ENCODE measurements at regions not wholly inside any gene's neighbourhood (a gene's known extent, or its start where the extent isn't known, plus 50 kb on each side); places are given as distances from the start of the nearest gene placed in this dataset.
"Not testable (repeated sequence)": the region's sequence is repeated elsewhere in the genome, so short reads cannot be mapped to it uniquely, and the experiment has no call there.

DNA sequence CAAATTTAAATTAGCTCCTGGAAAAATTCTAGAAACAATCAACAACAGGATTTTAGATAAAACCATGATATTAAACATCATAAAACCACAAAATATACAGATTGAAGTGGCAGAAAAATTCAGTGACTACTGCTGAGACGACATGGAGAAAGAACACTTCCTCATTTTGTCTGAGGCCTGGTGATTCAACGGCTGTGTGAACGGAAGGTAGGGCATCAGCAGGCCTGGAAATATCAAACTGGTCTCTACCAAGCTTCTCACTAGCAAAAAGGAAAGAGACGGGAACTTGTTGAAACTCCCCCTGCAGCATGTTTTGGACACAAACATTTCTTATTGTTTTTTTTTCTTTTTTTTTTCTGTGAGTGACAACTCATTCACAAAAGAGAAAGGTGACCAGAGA, 58.0 kb upstream of the AHI1 start:
- Histone ChIP-seq H3K4me3 (ENCODE audit: low read length) (no peak overlapping the region), H3F3A (ENCODE audit: low read length, unreplicated experiment) (no peaks in the 10 kb centered on the region), H3K36me3 (ENCODE audit: low read depth, low read length) (no peaks in the 10 kb centered on the region), H3K9me2 (replicated peaks; ENCODE audit: low read length) (no peaks in the 10 kb centered on the region), H3K4me2 (ENCODE audit: low read length) (no peak overlapping the region), H4K20me1 (ENCODE audit: low read length) (no peaks in the 10 kb centered on the region), H3K4me1 (ENCODE audit: insufficient read depth, low read length) (no peaks in the 10 kb centered on the region), H3K79me2 (ENCODE audit: low read length) (no peaks in the 10 kb centered on the region), H3K9me3 (ENCODE audit: low read length) (no peaks in the 10 kb centered on the region), H3K27ac (ENCODE audit: low read length) (no peak overlapping the region), H3K9ac (ENCODE audit: low read length) (no peak overlapping the region), H2AFZ (ENCODE audit: low read length) (no peak overlapping the region), H3K27me3 (ENCODE audit: low read length) (no peaks in the 10 kb centered on the region)
- ATAC-seq (no peak), DNase-seq (no peak)
- intact Hi-C loops (cut with micrococcal nuclease) = no loop called here
- TF ChIP-seq EZH2 (IDR thresholded peaks at IDR 0.05; ENCODE audit: low read length, unreplicated experiment) = no peak
- no TSS peak for BruUV-seq (replicated peaks)
- ChIA-PET POLR2A (ENCODE audit: unreplicated experiment) (no interaction called here), CTCF (no interaction called here)

DNA sequence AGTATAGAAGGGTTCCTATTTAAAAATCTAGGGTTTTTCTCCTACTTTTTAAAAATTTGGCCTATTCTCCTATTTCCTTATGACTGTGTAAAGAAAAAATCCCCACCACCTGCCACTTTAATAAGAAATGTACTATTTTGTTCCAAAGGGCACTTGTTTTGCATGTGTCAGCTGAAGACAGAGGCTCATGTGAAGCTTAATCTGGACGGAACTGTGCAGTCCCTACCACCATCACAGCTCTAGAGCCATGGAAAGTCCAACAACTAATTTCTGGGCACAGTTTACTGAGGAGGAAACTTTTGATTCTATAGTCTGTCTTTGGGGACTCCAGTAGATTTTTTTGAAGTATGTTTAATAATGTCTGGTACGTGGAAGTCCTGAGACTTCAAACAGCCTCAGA, 60.0 kb upstream of the AHI1 start:
- no peak overlapping the region for H3K9ac ChIP-seq (ENCODE audit: low read length)
- no TSS peak for BruUV-seq (replicated peaks)
- no peaks in the 10 kb centered on the region for H4K20me1 ChIP-seq (ENCODE audit: low read length)
- ATAC-seq (no peak), DNase-seq (no peak)
- no peak overlapping the region for H3K4me2 ChIP-seq (ENCODE audit: low read length)
- TF ChIP-seq, protein P1, sequence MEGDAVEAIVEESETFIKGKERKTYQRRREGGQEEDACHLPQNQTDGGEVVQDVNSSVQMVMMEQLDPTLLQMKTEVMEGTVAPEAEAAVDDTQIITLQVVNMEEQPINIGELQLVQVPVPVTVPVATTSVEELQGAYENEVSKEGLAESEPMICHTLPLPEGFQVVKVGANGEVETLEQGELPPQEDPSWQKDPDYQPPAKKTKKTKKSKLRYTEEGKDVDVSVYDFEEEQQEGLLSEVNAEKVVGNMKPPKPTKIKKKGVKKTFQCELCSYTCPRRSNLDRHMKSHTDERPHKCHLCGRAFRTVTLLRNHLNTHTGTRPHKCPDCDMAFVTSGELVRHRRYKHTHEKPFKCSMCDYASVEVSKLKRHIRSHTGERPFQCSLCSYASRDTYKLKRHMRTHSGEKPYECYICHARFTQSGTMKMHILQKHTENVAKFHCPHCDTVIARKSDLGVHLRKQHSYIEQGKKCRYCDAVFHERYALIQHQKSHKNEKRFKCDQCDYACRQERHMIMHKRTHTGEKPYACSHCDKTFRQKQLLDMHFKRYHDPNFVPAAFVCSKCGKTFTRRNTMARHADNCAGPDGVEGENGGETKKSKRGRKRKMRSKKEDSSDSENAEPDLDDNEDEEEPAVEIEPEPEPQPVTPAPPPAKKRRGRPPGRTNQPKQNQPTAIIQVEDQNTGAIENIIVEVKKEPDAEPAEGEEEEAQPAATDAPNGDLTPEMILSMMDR (conservative IDR thresholded peaks at IDR 0.05; ENCODE audit: low read depth, low read length) = no peak
- TF ChIP-seq EZH2phosphoT487 (IDR thresholded peaks at IDR 0.05; ENCODE audit: borderline replicate concordance, low read length) (no peak), EZH2 (IDR thresholded peaks at IDR 0.05; ENCODE audit: low read length, unreplicated experiment) (no peak)
- ChIA-PET CTCF (no interaction called here), POLR2A (ENCODE audit: unreplicated experiment) (no interaction called here)
- no peak overlapping the region for H2AFZ ChIP-seq (ENCODE audit: low read length)
- no peak overlapping the region for H3K27ac ChIP-seq (ENCODE audit: low read length)
- H3K36me3 ChIP-seq (ENCODE audit: low read depth, low read length) = no peaks in the 10 kb centered on the region
- no peaks in the 10 kb centered on the region for H3K9me2 ChIP-seq (replicated peaks; ENCODE audit: low read length)
- no peaks in the 10 kb centered on the region for H3K9me3 ChIP-seq (ENCODE audit: low read length)
- H3K4me3 ChIP-seq (ENCODE audit: low read length) = no peak overlapping the region
- no peaks in the 10 kb centered on the region for H3K79me2 ChIP-seq (ENCODE audit: low read length)
- intact Hi-C loops (cut with micrococcal nuclease) = no loop called here
- no peaks in the 10 kb centered on the region for H3F3A ChIP-seq (ENCODE audit: low read length, unreplicated experiment)
- no peaks in the 10 kb centered on the region for H3K4me1 ChIP-seq (ENCODE audit: insufficient read depth, low read length)
- no peaks in the 10 kb centered on the region for H3K27me3 ChIP-seq (ENCODE audit: low read length)

DNA sequence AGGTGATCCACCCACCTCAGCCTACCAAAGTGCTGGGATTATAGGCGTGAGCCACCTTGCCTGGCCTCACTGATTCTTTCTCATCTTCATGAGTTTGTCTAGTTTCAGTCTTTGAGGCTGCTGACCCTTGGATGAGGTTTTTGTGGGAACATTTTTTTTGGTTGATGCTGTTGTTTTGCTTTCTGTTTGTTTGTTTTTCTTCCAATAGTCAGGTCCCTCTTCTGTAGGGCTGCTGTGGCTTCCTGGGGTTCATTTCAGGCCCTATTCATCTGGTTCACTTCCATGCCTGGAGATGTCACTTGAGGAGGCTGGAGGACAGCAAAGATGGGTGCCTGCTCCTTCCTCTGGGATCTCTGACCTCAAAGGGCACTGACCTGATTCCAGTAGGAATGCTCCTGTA, 68.1 kb upstream of the AHI1 start:
- DNase-seq; BruUV-seq (replicated peaks): not testable (repeated sequence)

DNA sequence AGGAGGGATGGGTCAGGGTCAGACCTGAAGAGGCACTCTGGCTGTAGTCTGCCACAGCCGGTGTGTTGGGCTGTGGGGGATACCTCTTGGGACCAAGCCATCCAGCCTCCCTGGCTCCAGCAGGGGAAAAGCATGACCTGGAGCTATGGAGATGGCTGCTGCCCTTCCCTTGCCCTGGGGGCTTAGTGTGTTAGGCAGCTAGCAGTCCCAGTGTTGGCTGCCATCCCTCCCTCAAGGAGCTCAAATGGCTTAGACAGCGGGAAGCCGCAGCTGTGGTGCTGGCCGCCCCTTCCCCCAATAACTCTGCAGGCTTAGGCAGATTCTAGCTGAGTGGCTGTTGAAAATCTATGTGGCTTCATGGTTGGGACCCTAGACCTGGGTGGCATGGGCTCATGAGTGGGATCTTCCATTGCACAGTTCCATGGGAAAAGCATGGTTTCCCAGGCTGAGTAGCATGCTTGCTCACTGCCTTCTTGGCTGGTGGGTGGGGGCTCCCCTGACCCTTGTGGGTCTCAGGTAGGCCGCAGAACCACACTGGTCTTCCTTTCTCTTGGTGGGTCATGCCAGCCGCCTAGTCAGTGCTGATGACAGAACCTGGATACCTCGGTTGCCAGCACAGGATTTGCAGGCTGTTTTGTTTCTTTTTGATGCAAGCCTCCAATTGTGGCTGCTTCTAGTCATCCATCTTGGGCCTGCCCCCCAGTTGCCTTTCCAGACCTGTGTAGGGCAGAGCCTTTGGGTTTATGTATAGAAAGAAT, 69.0 kb upstream of the AHI1 start:
- BruUV-seq (replicated peaks) = no TSS peak
- H3K4me3 ChIP-seq (ENCODE audit: low read length) = no peak overlapping the region
- no peaks in the 10 kb centered on the region for H3K79me2 ChIP-seq (ENCODE audit: low read length)
- no peaks in the 10 kb centered on the region for H3K9me2 ChIP-seq (replicated peaks; ENCODE audit: low read length)
- no peak overlapping the region for H3K27ac ChIP-seq (ENCODE audit: low read length)
- TF ChIP-seq EZH2 (IDR thresholded peaks at IDR 0.05; ENCODE audit: low read length, unreplicated experiment) (no peak), EZH2phosphoT487 (IDR thresholded peaks at IDR 0.05; ENCODE audit: borderline replicate concordance, low read length) (no peak)
- TF ChIP-seq, protein P1 (conservative IDR thresholded peaks at IDR 0.05; ENCODE audit: low read depth, low read length) = no peak
- no peak for DNase-seq
- H3F3A ChIP-seq (ENCODE audit: low read length, unreplicated experiment) = no peaks in the 10 kb centered on the region
- H3K9me3 ChIP-seq (ENCODE audit: low read length) = no peaks in the 10 kb centered on the region
- H3K4me2 ChIP-seq (ENCODE audit: low read length) = no peak overlapping the region
- H3K4me1 ChIP-seq (ENCODE audit: insufficient read depth, low read length) = no peaks in the 10 kb centered on the region
- H3K27me3 ChIP-seq (ENCODE audit: low read length) = no peaks in the 10 kb centered on the region
- POLR2A ChIA-PET (ENCODE audit: unreplicated experiment) = no interaction called here
- no peaks in the 10 kb centered on the region for H3K36me3 ChIP-seq (ENCODE audit: low read depth, low read length)
- no peak overlapping the region for H3K9ac ChIP-seq (ENCODE audit: low read length)
- no peaks in the 10 kb centered on the region for H4K20me1 ChIP-seq (ENCODE audit: low read length)
- CTCF ChIA-PET = no interaction called here
- no peak overlapping the region for H2AFZ ChIP-seq (ENCODE audit: low read length)
- no peak for ATAC-seq
- intact Hi-C loops (cut with micrococcal nuclease) = no loop called here

More for the DNA sequence above, 68.1 kb upstream of the AHI1 start:
- H4K20me1 ChIP-seq (ENCODE audit: low read length); H3K79me2 ChIP-seq (ENCODE audit: low read length); H3K4me1 ChIP-seq (ENCODE audit: insufficient read depth, low read length); H3K27me3 ChIP-seq (ENCODE audit: low read length); H3K27ac ChIP-seq (ENCODE audit: low read length); H3F3A ChIP-seq (ENCODE audit: low read length, unreplicated experiment); H3K4me2 ChIP-seq (ENCODE audit: low read length); CTCF ChIA-PET; H3K9me3 ChIP-seq (ENCODE audit: low read length); H3K4me3 ChIP-seq (ENCODE audit: low read length); ATAC-seq; H2AFZ ChIP-seq (ENCODE audit: low read length); POLR2A ChIA-PET (ENCODE audit: unreplicated experiment); H3K9ac ChIP-seq (ENCODE audit: low read length); intact Hi-C loops (cut with micrococcal nuclease); H3K36me3 ChIP-seq (ENCODE audit: low read depth, low read length); H3K9me2 ChIP-seq (replicated peaks; ENCODE audit: low read length): not testable (repeated sequence)
